Effector memory CD8-positive, alpha-beta T cell (primary cell): ENCODE measurements at regions not wholly inside any gene's neighbourhood (a gene's known extent, or its start where the extent isn't known, plus 50 kb on each side); places are given as distances from the start of the nearest gene placed in this dataset.
A peak's percentile ranks its signal among the peaks of the same experiment; 100 is the strongest.

Experiments
- ATAC-seq: fragments of 150-1000 bp; cut with Tn5 transposase; replicated peaks from 2 replicates; pipeline ENCODE4 v1.10.0; 2021; ENCODE audit warnings: mild to moderate bottlenecking, moderate library complexity
- DNase-seq, 3 experiments: peaks; one replicate each; pipeline ENCODE4 v3.0.0; 2021
- H3K27ac Mint-ChIP-seq, 2 donors: one replicate each; pipeline ENCODE4 v1.8.0; 2022; ENCODE audit warnings: mild to moderate bottlenecking in 2 of 2, mixed read lengths in 2 of 2, moderate library complexity in 2 of 2
- H3K27me3 Mint-ChIP-seq, 2 donors: one replicate each; pipeline ENCODE4 v1.8.0; 2022; ENCODE audit warnings: mixed read lengths in 2 of 2
- H3K36me3 Mint-ChIP-seq: one replicate; pipeline ENCODE4 v1.8.0; 2022; ENCODE audit warnings: mild to moderate bottlenecking, moderate library complexity, mixed read lengths; ENCODE audit not compliant: insufficient read depth
- H3K4me1 Mint-ChIP-seq, 2 donors: one replicate each; pipeline ENCODE4 v1.8.0; 2022; ENCODE audit warnings: low read depth in 2 of 2, mixed read lengths in 2 of 2
- H3K4me3 Mint-ChIP-seq, 2 donors: one replicate each; pipeline ENCODE4 v1.8.0; 2022; ENCODE audit warnings: mild to moderate bottlenecking in 2 of 2, mixed read lengths in 2 of 2, moderate library complexity in 2 of 2
- H3K9me3 Mint-ChIP-seq, 2 donors: one replicate each; pipeline ENCODE4 v1.8.0; 2022; ENCODE audit warnings: mixed read lengths in 2 of 2

DNA sequence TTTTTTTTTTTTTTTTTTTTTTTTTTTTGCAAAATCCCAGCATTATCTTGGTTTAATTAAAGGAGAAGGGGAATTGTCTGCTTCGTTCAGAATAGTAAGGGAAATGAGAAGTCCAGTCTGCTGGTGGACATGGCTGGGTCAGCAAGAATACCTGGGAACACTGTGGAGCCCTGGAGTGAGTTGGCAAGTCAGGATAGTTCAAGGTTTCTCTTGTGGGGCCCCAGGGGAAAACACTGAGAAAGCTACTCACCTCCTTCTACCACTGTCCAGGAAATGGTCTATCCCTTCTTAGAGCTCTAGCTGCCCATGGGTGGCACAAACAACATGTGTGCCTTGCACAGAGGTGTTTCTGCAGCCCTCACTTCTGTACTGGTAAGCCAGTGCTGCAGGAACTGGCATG, 169.1 kb upstream of the SIX2 start:
- no peak for ATAC-seq

DNA sequence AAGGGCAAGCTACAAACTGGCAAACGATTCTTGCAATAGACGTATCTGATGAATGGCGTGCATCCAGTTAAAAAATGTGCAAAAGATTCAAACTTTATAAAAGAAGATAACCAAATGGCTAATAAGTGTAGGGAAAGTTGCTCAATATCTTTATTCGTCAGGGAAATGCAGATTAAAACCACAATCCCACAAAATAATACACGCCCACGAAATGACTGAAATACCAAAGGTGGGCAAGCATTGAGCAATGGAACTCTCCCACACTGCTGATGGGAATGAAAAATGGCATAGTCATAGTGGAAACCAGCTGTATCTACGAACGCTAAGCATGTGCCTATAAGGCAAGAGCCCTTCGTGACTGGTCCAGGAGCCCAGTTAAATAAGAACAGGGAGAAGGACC, 168.6 kb upstream of the SIX2 start:
- no peak overlapping the region for H3K4me3 Mint-ChIP-seq
- no peak for ATAC-seq
- H3K27ac Mint-ChIP-seq = no peak overlapping the region
- DNase-seq = no peak
- no peaks in the 10 kb centered on the region for H3K36me3 Mint-ChIP-seq
- H3K27me3 Mint-ChIP-seq = peaks cover 30 to 51% of the 10 kb centered on the region in 2 donors
- H3K4me1 Mint-ChIP-seq = no peaks in the 10 kb centered on the region
- peaks cover 0 to 4% of the 10 kb centered on the region in 2 donors for H3K9me3 Mint-ChIP-seq

More for the DNA sequence above, 169.1 kb upstream of the SIX2 start:
- Mint-ChIP-seq H3K36me3 (no peaks in the 10 kb centered on the region), H3K9me3 (peaks cover 0 to 4% of the 10 kb centered on the region in 2 donors), H3K27ac (no peak overlapping the region), H3K4me3 (no peak overlapping the region), H3K27me3 (peaks cover 30 to 46% of the 10 kb centered on the region in 2 donors), H3K4me1 (no peaks in the 10 kb centered on the region)
- no peak for DNase-seq

- no peak for DNase-seq
- Mint-ChIP-seq H3K4me3 (no peak overlapping the region), H3K27me3 (peaks cover 25 to 52% of the 10 kb centered on the region in 2 donors), H3K36me3 (no peaks in the 10 kb centered on the region), H3K9me3 (peaks cover 0 to 4% of the 10 kb centered on the region in 2 donors), H3K27ac (no peak overlapping the region), H3K4me1 (no peaks in the 10 kb centered on the region)
- ATAC-seq = no peak
Measured at GRCh38 chr2:45176390-45176789, 167.1 kb upstream of the SIX2 start.

DNA sequence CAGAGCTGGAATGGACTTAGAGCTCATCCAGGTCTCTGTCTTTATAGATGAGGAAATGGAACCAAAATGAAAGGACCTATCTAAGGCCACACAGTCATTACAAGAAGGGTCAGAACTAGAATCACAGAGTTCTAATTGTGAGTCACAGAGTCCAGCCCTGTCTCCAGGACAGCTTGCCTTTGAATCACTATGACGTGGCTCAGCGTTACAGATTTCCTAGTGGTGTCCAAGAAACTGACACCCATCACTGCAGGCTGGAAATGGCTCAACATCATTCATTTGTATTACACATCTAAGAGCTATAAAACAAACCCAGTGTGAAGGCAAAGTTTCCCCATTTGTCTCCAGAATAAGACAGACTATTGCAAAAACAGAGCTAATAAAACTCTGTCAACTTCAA, 164.3 kb upstream of the SIX2 start:
- DNase-seq (no peak), ATAC-seq (no peak)
- H3K27ac Mint-ChIP-seq = no peak overlapping the region
- no peaks in the 10 kb centered on the region for H3K36me3 Mint-ChIP-seq
- H3K4me1 Mint-ChIP-seq = peaks cover 0 to 3% of the 10 kb centered on the region in 2 donors
- H3K9me3 Mint-ChIP-seq = peaks cover 0 to 4% of the 10 kb centered on the region in 2 donors
- no peak overlapping the region for H3K4me3 Mint-ChIP-seq
- H3K27me3 Mint-ChIP-seq = peaks cover 30 to 58% of the 10 kb centered on the region in 2 donors

DNA sequence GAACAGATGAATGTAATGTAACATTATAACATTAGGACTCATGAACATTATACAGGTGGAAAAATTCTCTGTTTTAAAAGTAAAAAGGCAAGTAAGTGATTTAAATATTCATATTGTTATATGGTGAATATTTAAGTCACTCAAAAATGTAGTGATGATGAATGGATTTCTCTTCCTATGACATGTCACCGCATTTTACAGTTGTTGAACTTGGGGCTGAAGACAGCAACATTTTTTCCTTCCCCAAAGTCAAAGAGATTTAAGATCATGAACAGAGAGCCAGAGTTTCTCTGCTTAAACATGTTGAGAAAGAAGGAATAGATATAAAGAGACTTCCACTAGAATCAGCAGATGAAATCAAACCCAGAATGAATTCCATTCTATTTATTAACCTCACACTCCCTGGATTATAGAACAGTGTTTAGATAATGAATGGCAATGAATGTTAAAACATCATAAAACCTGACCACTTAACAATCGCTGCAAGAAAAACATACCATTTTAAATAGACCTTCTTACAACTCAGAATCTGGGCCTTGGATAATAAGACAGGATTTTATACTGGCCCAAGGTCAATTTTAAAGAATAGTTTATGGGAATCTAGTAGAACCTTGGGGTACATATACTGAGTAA, 163.6 kb upstream of the SIX2 start:
- H3K9me3 Mint-ChIP-seq = peaks cover 0 to 4% of the 10 kb centered on the region in 2 donors

DNA sequence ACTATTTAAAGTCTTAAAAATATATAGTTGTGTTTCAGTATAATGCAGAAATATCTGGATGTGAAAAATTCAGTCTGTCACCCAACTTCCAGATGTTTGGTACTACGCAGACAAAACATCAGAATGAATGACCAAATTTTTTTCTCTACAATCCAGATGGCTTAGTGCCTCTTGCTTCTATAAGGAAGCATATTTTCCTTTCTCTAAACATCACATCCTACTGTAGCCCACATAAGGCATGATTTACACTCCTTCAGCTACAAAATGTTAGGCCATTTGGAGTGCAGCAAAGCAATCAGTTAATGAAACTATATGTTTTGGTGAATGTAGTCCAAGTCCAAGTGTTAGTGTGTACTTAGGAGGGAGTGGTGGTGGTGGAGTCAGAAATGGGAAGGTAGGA, 162.9 kb upstream of the SIX2 start:
- H3K4me1 Mint-ChIP-seq = peaks cover 0 to 5% of the 10 kb centered on the region in 2 donors
- peaks cover 0 to 4% of the 10 kb centered on the region in 2 donors for H3K9me3 Mint-ChIP-seq
- no peak for DNase-seq
- H3K27ac Mint-ChIP-seq = no peak overlapping the region
- H3K27me3 Mint-ChIP-seq = peaks cover 34 to 57% of the 10 kb centered on the region in 2 donors
- no peak overlapping the region for H3K4me3 Mint-ChIP-seq
- no peaks in the 10 kb centered on the region for H3K36me3 Mint-ChIP-seq
- no peak for ATAC-seq

More for the DNA sequence above, 163.6 kb upstream of the SIX2 start:
- Mint-ChIP-seq H3K27ac (no peak overlapping the region), H3K27me3 (peaks cover 36 to 64% of the 10 kb centered on the region in 2 donors), H3K4me1 (peaks cover 0 to 5% of the 10 kb centered on the region in 2 donors), H3K4me3 (no peak overlapping the region), H3K36me3 (no peaks in the 10 kb centered on the region)
- ATAC-seq = no peak
- no peak for DNase-seq

DNA sequence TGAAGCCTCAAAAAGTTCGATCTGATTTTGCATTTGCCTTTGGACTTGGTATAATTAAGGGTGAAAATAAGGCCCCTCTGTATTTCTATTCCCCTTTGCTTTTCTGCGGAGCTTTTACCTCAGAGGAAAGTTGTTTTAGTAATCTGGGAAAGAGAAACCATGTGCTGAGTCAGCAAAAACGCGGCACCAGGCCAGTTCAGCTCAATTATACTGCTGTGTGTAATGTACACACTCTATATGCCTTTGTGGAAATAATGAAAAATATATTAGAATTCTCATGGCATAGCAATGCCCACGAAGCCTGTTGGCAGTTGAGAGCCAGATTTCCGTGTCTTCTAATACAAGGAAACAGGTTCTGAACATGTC, 161.9 kb upstream of the SIX2 start:
- Mint-ChIP-seq H3K27ac (no peak overlapping the region), H3K4me3 (no peak overlapping the region), H3K4me1 (peaks cover 0 to 5% of the 10 kb centered on the region in 2 donors), H3K36me3 (no peaks in the 10 kb centered on the region), H3K9me3 (no peaks in the 10 kb centered on the region), H3K27me3 (peaks cover 34 to 52% of the 10 kb centered on the region in 2 donors)
- DNase-seq (no peak), ATAC-seq (no peak)

DNA sequence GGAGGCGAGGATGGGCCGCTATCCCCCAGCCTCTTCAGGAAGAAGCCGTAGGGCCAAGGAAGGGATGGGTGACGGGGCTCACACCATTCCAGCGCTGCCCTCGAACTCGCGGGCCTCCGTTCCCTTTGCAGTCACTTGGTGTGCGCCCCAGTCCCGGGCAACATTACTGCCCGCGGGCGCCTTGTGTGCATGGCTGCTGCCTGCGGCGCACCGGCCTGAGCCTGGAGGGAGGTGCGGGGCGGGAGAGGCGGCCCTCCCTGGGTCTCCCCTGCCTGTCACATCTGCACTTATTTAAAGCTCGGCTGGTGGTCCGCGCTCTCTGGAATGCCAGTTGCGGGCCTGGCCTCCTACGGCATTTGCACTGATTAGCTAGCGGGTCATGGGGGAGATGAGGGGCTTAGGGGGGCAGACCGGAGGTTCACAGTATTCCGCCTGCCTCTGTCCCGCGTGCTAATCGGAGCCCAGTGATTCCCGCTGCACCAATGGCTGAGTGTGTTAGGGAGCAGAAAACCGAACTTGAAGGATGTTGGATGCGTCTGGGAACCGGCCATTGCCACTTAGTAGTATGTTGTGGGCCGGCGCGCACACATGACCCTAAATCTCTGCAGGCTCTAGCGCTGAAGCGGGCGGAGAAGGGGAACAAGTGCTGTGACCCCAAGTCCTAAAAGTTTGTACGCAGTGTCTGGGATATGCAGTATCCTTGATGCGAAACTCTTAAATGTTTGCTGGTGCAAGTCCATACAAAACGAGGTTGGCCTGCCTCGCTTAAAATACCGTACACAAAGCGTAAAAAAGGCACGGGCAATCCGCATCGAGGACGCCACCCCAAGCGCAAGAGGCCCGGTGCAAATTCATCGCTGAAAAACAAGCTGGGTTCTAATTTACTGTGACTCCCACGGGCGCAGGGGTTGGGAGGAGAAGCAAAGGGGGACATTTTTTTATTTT, 161.2 kb upstream of the SIX2 start:
- peaks cover 35 to 51% of the 10 kb centered on the region in 2 donors for H3K27me3 Mint-ChIP-seq
- no peaks in the 10 kb centered on the region for H3K36me3 Mint-ChIP-seq
- ATAC-seq (no peak), DNase-seq (no peak)
- no peaks in the 10 kb centered on the region for H3K9me3 Mint-ChIP-seq
- H3K4me3 Mint-ChIP-seq = no peak overlapping the region
- no peak overlapping the region for H3K27ac Mint-ChIP-seq
- H3K4me1 Mint-ChIP-seq = peaks cover 0 to 5% of the 10 kb centered on the region in 2 donors

DNA sequence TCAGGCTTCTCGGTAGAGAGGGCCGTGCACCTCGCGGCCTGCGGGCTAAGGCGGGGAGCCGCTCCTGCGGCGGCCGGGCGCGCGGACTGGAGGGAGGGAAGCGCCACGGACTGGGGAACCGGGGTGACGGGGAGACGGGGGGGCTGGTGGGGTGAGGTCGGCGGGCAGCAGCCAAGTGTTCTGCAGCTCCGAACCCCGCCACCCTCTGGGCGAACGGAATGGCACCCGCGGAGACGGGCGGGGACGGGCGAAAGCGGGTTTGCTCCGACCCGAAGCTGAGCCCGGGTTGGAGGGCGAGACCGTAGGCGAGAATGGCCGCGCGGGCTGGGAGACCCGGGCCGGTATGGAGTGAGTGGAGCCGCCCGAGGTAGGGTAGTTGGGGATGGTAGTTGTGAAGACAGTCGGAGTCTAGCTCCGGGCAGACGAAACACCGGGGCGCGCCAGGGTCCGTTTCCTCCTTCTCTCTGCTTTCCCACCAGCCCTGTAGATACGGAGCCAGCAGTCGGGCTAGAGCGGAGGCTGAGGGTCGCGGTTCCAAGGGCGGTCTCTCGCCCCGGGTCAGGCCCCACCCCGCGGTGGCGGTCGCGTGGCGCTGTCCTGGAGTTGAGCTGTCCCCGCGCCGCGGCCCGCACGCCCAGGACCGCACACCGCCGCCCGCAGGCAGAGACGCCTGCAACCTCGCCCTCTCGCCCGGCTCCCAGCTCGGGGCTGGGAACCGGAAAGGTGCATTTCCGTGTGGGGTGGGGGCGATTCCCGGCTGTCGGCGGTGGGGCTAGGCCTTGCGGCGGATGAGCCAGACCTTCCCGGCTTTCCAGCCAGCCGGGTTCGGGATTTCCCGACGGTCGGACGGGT, 160.3 kb upstream of the SIX2 start:
- Mint-ChIP-seq H3K27ac (no peak overlapping the region), H3K4me1 (peaks cover 0 to 5% of the 10 kb centered on the region in 2 donors), H3K4me3 (peak overlapping the region in 1 of 2 donors; percentile 27), H3K36me3 (no peaks in the 10 kb centered on the region), H3K9me3 (no peaks in the 10 kb centered on the region), H3K27me3 (peaks cover 38 to 50% of the 10 kb centered on the region in 2 donors)
- no peak for DNase-seq
- no peak for ATAC-seq

GRCh38 chr2:45168711-45169338, 159.6 kb upstream of the SIX2 start:
- H3K27ac Mint-ChIP-seq = no peak overlapping the region
- peaks cover 0 to 5% of the 10 kb centered on the region in 2 donors for H3K4me1 Mint-ChIP-seq
- DNase-seq = no peak
- H3K9me3 Mint-ChIP-seq = no peaks in the 10 kb centered on the region
- no peak for ATAC-seq
- no peaks in the 10 kb centered on the region for H3K36me3 Mint-ChIP-seq
- H3K4me3 Mint-ChIP-seq = peak overlapping the region; percentile 23 to 56
- peaks cover 39 to 49% of the 10 kb centered on the region in 2 donors for H3K27me3 Mint-ChIP-seq

DNA sequence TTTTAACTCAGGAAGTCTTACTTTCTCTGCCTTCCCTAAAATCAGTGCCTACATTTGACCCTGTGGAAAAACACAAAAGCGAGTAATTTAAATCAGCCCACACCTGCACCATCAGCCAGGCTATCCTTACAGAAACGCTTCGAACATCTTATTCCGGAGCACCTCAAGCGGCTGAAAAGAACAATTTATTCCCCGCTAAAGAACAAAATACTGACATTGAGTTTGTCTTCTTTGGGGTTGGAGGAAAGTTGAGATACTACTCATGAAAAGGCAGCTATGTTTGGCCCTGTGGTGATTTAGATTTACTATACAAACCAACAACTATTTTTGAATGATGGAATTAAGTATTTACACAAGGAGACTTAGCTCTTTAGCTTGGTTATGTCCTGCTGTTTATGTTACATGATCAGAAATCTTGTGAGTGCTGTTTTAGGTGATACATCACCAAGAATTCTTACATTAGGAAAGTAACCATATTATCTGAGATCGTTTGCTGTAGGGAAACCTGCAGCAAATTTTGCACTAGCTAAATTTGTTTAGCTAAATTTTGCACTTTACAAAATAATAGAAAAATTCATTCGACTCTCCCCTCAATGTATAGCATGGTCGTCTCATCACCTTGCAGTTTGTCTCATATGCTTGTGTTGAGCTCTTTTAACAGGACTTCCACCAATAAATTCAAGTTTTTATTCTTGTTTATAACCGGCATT, 158.8 kb upstream of the SIX2 start:
- H3K36me3 Mint-ChIP-seq = no peaks in the 10 kb centered on the region
- peaks cover 0 to 5% of the 10 kb centered on the region in 2 donors for H3K4me1 Mint-ChIP-seq
- H3K9me3 Mint-ChIP-seq = no peaks in the 10 kb centered on the region
- DNase-seq (no peak), ATAC-seq (no peak)
- H3K4me3 Mint-ChIP-seq = peak overlapping the region; percentile 23 to 56
- H3K27ac Mint-ChIP-seq = no peak overlapping the region
- peaks cover 42 to 49% of the 10 kb centered on the region in 2 donors for H3K27me3 Mint-ChIP-seq

GRCh38 chr2:45166229-45166890, 157.1 kb upstream of the SIX2 start:
- peaks cover 44 to 52% of the 10 kb centered on the region in 2 donors for H3K27me3 Mint-ChIP-seq
- no peak for DNase-seq

More at GRCh38 chr2:45166229-45166890, 157.1 kb upstream of the SIX2 start:
- H3K9me3 Mint-ChIP-seq = no peaks in the 10 kb centered on the region
- ATAC-seq = no peak
- H3K4me1 Mint-ChIP-seq = peaks cover 0 to 5% of the 10 kb centered on the region in 2 donors
- no peak overlapping the region for H3K4me3 Mint-ChIP-seq
- no peaks in the 10 kb centered on the region for H3K36me3 Mint-ChIP-seq
- no peak overlapping the region for H3K27ac Mint-ChIP-seq
